Fibroblast of pulmonary artery (primary cell): ENCODE measurements at regions not wholly inside any gene's neighbourhood (a gene's known extent, or its start where the extent isn't known, plus 50 kb on each side); places are given as distances from the start of the nearest gene placed in this dataset.
"Not testable (repeated sequence)": the region's sequence is repeated elsewhere in the genome, so short reads cannot be mapped to it uniquely, and the experiment has no call there.

ENCODE experiments used
- DNase-seq: peaks from one replicate; pipeline ENCODE4 v3.0.0-alpha.2; 2010; ENCODE audit warnings: low read depth
- H3K4me3 ChIP-seq: replicated peaks from 2 replicates; pipeline ENCODE4 v1.5.1; 2011; ENCODE audit warnings: low read depth, mild to moderate bottlenecking, control low read depth, low read length, moderate library complexity
- CTCF ChIP-seq: IDR thresholded peaks from 2 replicates; pipeline ENCODE4 v1.5.1; 2011; ENCODE audit warnings: mild to moderate bottlenecking, control low read depth, low read length, inconsistent platforms; ENCODE audit errors: missing control alignments

DNA sequence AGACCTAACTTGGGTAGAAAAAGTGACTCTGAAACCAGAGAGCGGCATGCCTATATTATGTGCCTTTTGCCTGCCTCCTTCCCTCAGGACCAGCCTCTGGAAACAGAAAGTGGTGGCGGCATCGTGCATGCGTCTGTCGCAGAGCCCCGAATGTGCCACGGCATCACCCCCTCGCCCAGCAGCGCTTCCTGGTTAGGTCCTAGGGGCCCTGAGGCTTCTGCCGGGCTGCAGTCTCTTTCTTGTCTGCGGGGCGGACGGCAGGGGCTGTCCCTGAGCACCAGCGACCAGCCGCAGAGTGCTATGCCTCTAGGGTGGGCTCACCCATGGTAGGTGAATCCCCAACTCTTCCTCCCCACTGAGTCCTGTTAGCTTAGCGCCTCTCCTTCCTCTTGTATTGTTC lies 68.7 kb downstream of the VSIG4 start:
- H3K4me3 ChIP-seq, result no peak overlapping the region
- TF ChIP-seq CTCF, result no peak
- no peak for DNase-seq

DNA sequence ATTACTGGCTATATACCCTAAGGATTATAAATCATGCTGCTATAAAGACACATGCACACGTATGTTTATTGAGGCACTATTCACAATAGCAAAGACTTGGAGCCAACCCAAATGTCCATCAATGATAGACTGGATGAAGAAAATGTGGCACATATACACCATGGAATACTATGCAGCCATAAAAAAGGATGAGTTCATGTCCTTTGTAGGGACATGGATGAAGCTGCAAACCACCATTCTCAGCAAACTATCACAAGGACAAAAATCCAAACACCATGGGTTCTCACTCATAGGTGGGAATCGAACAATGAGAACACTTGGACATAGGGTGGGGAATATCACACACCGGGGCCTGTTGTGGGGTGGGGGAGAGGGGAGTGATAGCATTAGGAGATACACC lies 72.7 kb downstream of the VSIG4 start:
- H3K4me3 ChIP-seq, DNase-seq: not testable (repeated sequence)

DNA sequence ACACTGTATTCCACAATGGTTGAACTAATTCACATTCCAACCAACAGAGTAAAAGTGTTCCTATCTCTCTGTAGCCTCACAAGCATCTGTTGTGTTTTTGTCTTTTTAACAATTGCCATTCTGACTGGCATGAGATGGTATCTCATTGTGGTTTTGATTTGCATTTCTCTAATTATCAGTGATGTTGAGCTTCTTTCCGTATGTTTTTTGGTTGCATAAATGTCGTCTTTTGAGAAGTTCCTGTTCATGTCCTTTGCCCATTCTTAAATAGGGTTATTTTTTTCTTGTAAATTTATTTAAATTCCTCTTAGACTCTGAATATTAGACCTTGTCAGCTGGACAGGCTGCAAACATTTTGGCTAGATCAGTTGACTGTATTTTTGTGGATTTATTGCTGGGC lies 78.2 kb downstream of the VSIG4 start:
- no peak for DNase-seq
- no peak for TF ChIP-seq CTCF
- H3K4me3 ChIP-seq, result no peak overlapping the region

- no peak for DNase-seq
- no peak for TF ChIP-seq CTCF
- no peak overlapping the region for H3K4me3 ChIP-seq
Measured at GRCh38 chrX:65948103-65948502, 91.8 kb downstream of the VSIG4 start.

GRCh38 chrX:65941775-65942174 lies 98.1 kb downstream of the VSIG4 start:
- no peak overlapping the region for H3K4me3 ChIP-seq
- no peak for TF ChIP-seq CTCF
- no peak for DNase-seq

GRCh38 chrX:65933085-65933589 lies 106.7 kb downstream of the VSIG4 start:
- TF ChIP-seq CTCF, result no peak
- no peak overlapping the region for H3K4me3 ChIP-seq
- DNase-seq, result no peak

- no peak overlapping the region for H3K4me3 ChIP-seq
- no peak for DNase-seq
- no peak for TF ChIP-seq CTCF
Measured at GRCh38 chrX:65932173-65933084, 107.5 kb downstream of the VSIG4 start.
